Mammary epithelial cell (primary cell): ENCODE measurements at regions not wholly inside any gene's neighbourhood (a gene's known extent, or its start where the extent isn't known, plus 50 kb on each side); places are given as distances from the start of the nearest gene placed in this dataset.

ENCODE experiments used
- CTCF ChIP-seq, 2 donors: IDR thresholded peaks in 1 of 2; conservative IDR thresholded peaks in 1 of 2; 2 replicates each; pipeline ENCODE4 v1.5.1; 2011 to 2012; ENCODE audit warnings: inconsistent platforms in 2 of 2, low read length in 2 of 2, mild to moderate bottlenecking in 2 of 2, control low read depth in 1 of 2, low read depth in 1 of 2; ENCODE audit not compliant: insufficient read depth in 1 of 2; ENCODE audit errors: extremely low read depth in 1 of 2
- EZH2 ChIP-seq: IDR thresholded peaks from 2 replicates; pipeline ENCODE4 v1.6.1; 2012; ENCODE audit warnings: low read length, inconsistent platforms, borderline replicate concordance

- TF ChIP-seq CTCF (conservative IDR thresholded peaks at IDR 0.05 in 1 of 2, IDR thresholded peaks at IDR 0.05 in 1 of 2; ENCODE audit: extremely low read depth in 1 of 2, insufficient read depth in 1 of 2, low read depth in 1 of 2, low read length in 2 of 2) = no peak
- TF ChIP-seq EZH2 = no peak
Measured at GRCh38 chr14:54135804-54136280, 179.2 kb upstream of the BMP4 start.
